Fibroblast of lung (primary cell): ENCODE measurements at regions not wholly inside any gene's neighbourhood (a gene's known extent, or its start where the extent isn't known, plus 50 kb on each side); places are given as distances from the start of the nearest gene placed in this dataset.

Experiments
- EZH2 ChIP-seq: IDR thresholded peaks from 2 replicates; pipeline ENCODE4 v1.5.1; 2012; ENCODE audit warnings: low read length, control low read depth, mild to moderate bottlenecking; ENCODE audit errors: missing control alignments
- TF ChIP-seq, protein P1 (sequence below), 2 donors: IDR thresholded peaks in 1 of 2; conservative IDR thresholded peaks in 1 of 2; 1 replicate in 1 of 2; 2 replicates in 1 of 2; pipeline ENCODE4 v1.5.1; 2011 to 2012; ENCODE audit warnings: low read length in 2 of 2, control low read depth in 1 of 2, inconsistent platforms in 1 of 2, low read depth in 1 of 2, mild to moderate bottlenecking in 1 of 2

GRCh38 chr10:105965141-105965540 is 1199.4 kb downstream of the SORCS1 start:
- TF ChIP-seq EZH2, result no peak
- TF ChIP-seq, protein P1, sequence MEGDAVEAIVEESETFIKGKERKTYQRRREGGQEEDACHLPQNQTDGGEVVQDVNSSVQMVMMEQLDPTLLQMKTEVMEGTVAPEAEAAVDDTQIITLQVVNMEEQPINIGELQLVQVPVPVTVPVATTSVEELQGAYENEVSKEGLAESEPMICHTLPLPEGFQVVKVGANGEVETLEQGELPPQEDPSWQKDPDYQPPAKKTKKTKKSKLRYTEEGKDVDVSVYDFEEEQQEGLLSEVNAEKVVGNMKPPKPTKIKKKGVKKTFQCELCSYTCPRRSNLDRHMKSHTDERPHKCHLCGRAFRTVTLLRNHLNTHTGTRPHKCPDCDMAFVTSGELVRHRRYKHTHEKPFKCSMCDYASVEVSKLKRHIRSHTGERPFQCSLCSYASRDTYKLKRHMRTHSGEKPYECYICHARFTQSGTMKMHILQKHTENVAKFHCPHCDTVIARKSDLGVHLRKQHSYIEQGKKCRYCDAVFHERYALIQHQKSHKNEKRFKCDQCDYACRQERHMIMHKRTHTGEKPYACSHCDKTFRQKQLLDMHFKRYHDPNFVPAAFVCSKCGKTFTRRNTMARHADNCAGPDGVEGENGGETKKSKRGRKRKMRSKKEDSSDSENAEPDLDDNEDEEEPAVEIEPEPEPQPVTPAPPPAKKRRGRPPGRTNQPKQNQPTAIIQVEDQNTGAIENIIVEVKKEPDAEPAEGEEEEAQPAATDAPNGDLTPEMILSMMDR (conservative IDR thresholded peaks at IDR 0.05 in 1 of 2, IDR thresholded peaks at IDR 0.05 in 1 of 2; ENCODE audit: low read depth in 1 of 2, low read length in 2 of 2), result no peak
